ENCODE measurements at regions not wholly inside any gene's neighbourhood (a gene's known extent, or its start where the extent isn't known, plus 50 kb on each side); places are given as distances from the start of the nearest gene placed in this dataset.

- TF ChIP-seq CTCF (conservative IDR thresholded peaks at IDR 0.05; ENCODE audit: low read depth, low read length) (no peak), EZH2 (IDR thresholded peaks at IDR 0.05; ENCODE audit: low read length, unreplicated experiment) (no peak), EZH2phosphoT487 (IDR thresholded peaks at IDR 0.05; ENCODE audit: borderline replicate concordance, low read length) (no peak)
Observed at GRCh38 chr18:39329496-39330275, 1764.1 kb upstream of the CELF4 start.
